ENCODE measurements at regions not wholly inside any gene's neighbourhood (a gene's known extent, or its start where the extent isn't known, plus 50 kb on each side); places are given as distances from the start of the nearest gene placed in this dataset.

- H3K56ac ChIP-seq (ENCODE audit: low read length), result no peak overlapping the region
- no peaks in the 10 kb centered on the region for H3K79me1 ChIP-seq (ENCODE audit: low read length)
- no peaks in the 10 kb centered on the region for H3K4me1 ChIP-seq (ENCODE audit: control insufficient read depth, low read depth, low read length)
- no peaks in the 10 kb centered on the region for H3K36me3 ChIP-seq (ENCODE audit: control insufficient read depth, insufficient read depth, low read length)
- no peak overlapping the region for H2BK120ac ChIP-seq (ENCODE audit: low read depth, low read length)
- H3K4ac ChIP-seq (ENCODE audit: low read depth, low read length), result no peak overlapping the region
- H3K9ac ChIP-seq (ENCODE audit: low read length), result no peak overlapping the region
- no peak overlapping the region for H3K4me2 ChIP-seq (ENCODE audit: low read length)
- H3K23ac ChIP-seq (ENCODE audit: low read length), result no peak overlapping the region
- no peak overlapping the region for H3K4me3 ChIP-seq (ENCODE audit: low read length)
- H2AK5ac ChIP-seq (ENCODE audit: low read length), result no peak overlapping the region
- no peaks in the 10 kb centered on the region for H3K27me3 ChIP-seq (ENCODE audit: insufficient read depth, low read length, poor library complexity)
- WGBS (ENCODE audit: extremely low coverage, insufficient coverage, low lambda C conversion rate), result no CpG with 5 or more reads among the region's 22 CpGs
- H3K18ac ChIP-seq (ENCODE audit: low read length), result no peak overlapping the region
- no peak overlapping the region for H2BK5ac ChIP-seq (ENCODE audit: low read length)
- H4K5ac ChIP-seq (ENCODE audit: low read length), result no peak overlapping the region
- H3K27ac ChIP-seq (ENCODE audit: low read depth, low read length), result no peak overlapping the region
- H2BK15ac ChIP-seq (replicated peaks; ENCODE audit: low read depth), result no peak overlapping the region
- no peak overlapping the region for H4K8ac ChIP-seq (ENCODE audit: low read depth, low read length)
- no peak for DNase-seq
- H3K79me2 ChIP-seq (ENCODE audit: control insufficient read depth, insufficient read depth, low read length), result no peaks in the 10 kb centered on the region
Observed at GRCh38 chr2:3131636-3132326, 245.8 kb downstream of the EIPR1 start.

DNA sequence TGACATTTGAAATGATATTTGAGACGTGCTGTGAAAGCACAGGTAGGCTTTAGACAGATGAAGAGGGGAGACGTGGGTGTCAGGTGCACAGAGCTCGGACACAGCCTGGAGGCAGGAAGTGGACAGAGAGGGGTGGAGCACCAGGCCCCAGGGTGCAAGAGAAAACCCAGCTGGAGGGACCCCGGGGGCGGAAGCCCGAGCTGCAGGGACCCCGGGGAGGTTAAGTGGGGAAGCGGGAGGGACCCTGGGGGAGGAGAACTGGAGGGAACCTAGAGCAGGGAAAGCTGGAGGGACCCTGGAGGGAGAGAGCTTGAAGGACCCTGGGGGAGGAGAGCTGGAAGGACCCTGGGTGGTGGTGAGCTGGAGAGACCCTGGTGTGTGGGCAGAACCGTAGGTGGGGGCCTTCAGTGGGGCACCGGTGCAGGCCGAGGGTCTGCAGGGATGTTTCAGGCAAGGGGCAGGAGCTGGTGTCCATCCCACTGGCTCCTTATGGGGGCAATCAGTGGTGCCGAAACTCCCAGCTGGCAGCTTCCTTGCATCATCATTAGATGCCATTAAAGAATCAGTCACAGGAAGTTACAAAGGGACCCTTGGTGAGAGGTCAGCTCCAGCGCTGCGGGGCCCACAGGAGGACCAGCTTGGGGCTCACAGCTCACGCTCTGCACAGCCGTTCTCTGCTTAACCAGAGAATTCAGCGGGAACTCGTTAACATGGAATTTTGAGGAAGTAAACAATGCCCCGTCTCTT, 246.6 kb downstream of the EIPR1 start:
- H2BK15ac ChIP-seq (replicated peaks; ENCODE audit: low read depth), result no peak overlapping the region
- no peak overlapping the region for H3K56ac ChIP-seq (ENCODE audit: low read length)
- no peak overlapping the region for H2BK120ac ChIP-seq (ENCODE audit: low read depth, low read length)
- H3K23ac ChIP-seq (ENCODE audit: low read length), result no peak overlapping the region
- H3K27ac ChIP-seq (ENCODE audit: low read depth, low read length), result no peak overlapping the region
- H2AK5ac ChIP-seq (ENCODE audit: low read length), result no peak overlapping the region
- no peak overlapping the region for H3K4me3 ChIP-seq (ENCODE audit: low read length)
- no peak overlapping the region for H2BK5ac ChIP-seq (ENCODE audit: low read length)
- no peak overlapping the region for H3K4me2 ChIP-seq (ENCODE audit: low read length)
- H3K4me1 ChIP-seq (ENCODE audit: control insufficient read depth, low read depth, low read length), result no peaks in the 10 kb centered on the region
- DNase-seq, result peak; percentile 11
- no peak overlapping the region for H3K9ac ChIP-seq (ENCODE audit: low read length)
- H3K27me3 ChIP-seq (ENCODE audit: insufficient read depth, low read length, poor library complexity), result no peaks in the 10 kb centered on the region
- no peak overlapping the region for H4K8ac ChIP-seq (ENCODE audit: low read depth, low read length)
- no peaks in the 10 kb centered on the region for H3K79me1 ChIP-seq (ENCODE audit: low read length)
- H3K79me2 ChIP-seq (ENCODE audit: control insufficient read depth, insufficient read depth, low read length), result no peaks in the 10 kb centered on the region
- no CpG with 5 or more reads among the region's 19 CpGs for WGBS (ENCODE audit: extremely low coverage, insufficient coverage, low lambda C conversion rate)
- no peak overlapping the region for H3K18ac ChIP-seq (ENCODE audit: low read length)
- no peak overlapping the region for H3K4ac ChIP-seq (ENCODE audit: low read depth, low read length)
- no peaks in the 10 kb centered on the region for H3K36me3 ChIP-seq (ENCODE audit: control insufficient read depth, insufficient read depth, low read length)
- H4K5ac ChIP-seq (ENCODE audit: low read length), result no peak overlapping the region

GRCh38 chr2:3130444-3130843, 247.2 kb downstream of the EIPR1 start:
- Histone ChIP-seq H2BK15ac (replicated peaks; ENCODE audit: low read depth) (no peak overlapping the region), H3K27ac (ENCODE audit: low read depth, low read length) (no peak overlapping the region), H2BK120ac (ENCODE audit: low read depth, low read length) (no peak overlapping the region), H3K4me2 (ENCODE audit: low read length) (no peak overlapping the region), H2BK5ac (ENCODE audit: low read length) (no peak overlapping the region), H3K56ac (ENCODE audit: low read length) (no peak overlapping the region), H3K79me1 (ENCODE audit: low read length) (no peaks in the 10 kb centered on the region), H3K4ac (ENCODE audit: low read depth, low read length) (no peak overlapping the region), H4K5ac (ENCODE audit: low read length) (no peak overlapping the region), H3K9ac (ENCODE audit: low read length) (no peak overlapping the region), H4K8ac (ENCODE audit: low read depth, low read length) (no peak overlapping the region), H3K36me3 (ENCODE audit: control insufficient read depth, insufficient read depth, low read length) (no peaks in the 10 kb centered on the region), H3K79me2 (ENCODE audit: control insufficient read depth, insufficient read depth, low read length) (no peaks in the 10 kb centered on the region), H2AK5ac (ENCODE audit: low read length) (no peak overlapping the region), H3K4me1 (ENCODE audit: control insufficient read depth, low read depth, low read length) (no peaks in the 10 kb centered on the region), H3K18ac (ENCODE audit: low read length) (no peak overlapping the region), H3K4me3 (ENCODE audit: low read length) (no peak overlapping the region), H3K27me3 (ENCODE audit: insufficient read depth, low read length, poor library complexity) (no peaks in the 10 kb centered on the region), H3K23ac (ENCODE audit: low read length) (no peak overlapping the region)
- WGBS (ENCODE audit: extremely low coverage, insufficient coverage, low lambda C conversion rate), result no CpG with 5 or more reads among the region's 4 CpGs
- no peak for DNase-seq

- no CpG with 5 or more reads among the region's 6 CpGs for WGBS (ENCODE audit: extremely low coverage, insufficient coverage, low lambda C conversion rate)
- Histone ChIP-seq H3K23ac (ENCODE audit: low read length) (no peak overlapping the region), H2BK15ac (replicated peaks; ENCODE audit: low read depth) (no peak overlapping the region), H3K56ac (ENCODE audit: low read length) (no peak overlapping the region), H3K79me2 (ENCODE audit: control insufficient read depth, insufficient read depth, low read length) (no peaks in the 10 kb centered on the region), H4K5ac (ENCODE audit: low read length) (no peak overlapping the region), H3K4me3 (ENCODE audit: low read length) (no peak overlapping the region), H3K9ac (ENCODE audit: low read length) (no peak overlapping the region), H3K27ac (ENCODE audit: low read depth, low read length) (no peak overlapping the region), H3K4me2 (ENCODE audit: low read length) (no peak overlapping the region), H4K8ac (ENCODE audit: low read depth, low read length) (no peak overlapping the region), H3K79me1 (ENCODE audit: low read length) (no peaks in the 10 kb centered on the region), H2AK5ac (ENCODE audit: low read length) (no peak overlapping the region), H2BK120ac (ENCODE audit: low read depth, low read length) (no peak overlapping the region), H3K4ac (ENCODE audit: low read depth, low read length) (no peak overlapping the region), H3K18ac (ENCODE audit: low read length) (no peak overlapping the region), H3K4me1 (ENCODE audit: control insufficient read depth, low read depth, low read length) (no peaks in the 10 kb centered on the region), H3K27me3 (ENCODE audit: insufficient read depth, low read length, poor library complexity) (no peaks in the 10 kb centered on the region), H2BK5ac (ENCODE audit: low read length) (no peak overlapping the region), H3K36me3 (ENCODE audit: control insufficient read depth, insufficient read depth, low read length) (no peaks in the 10 kb centered on the region)
- no peak for DNase-seq
Observed at GRCh38 chr2:3129867-3130266, 247.8 kb downstream of the EIPR1 start.

GRCh38 chr2:3128786-3129185, 248.8 kb downstream of the EIPR1 start:
- Histone ChIP-seq H3K79me2 (ENCODE audit: control insufficient read depth, insufficient read depth, low read length) (no peaks in the 10 kb centered on the region), H3K9ac (ENCODE audit: low read length) (no peak overlapping the region), H3K36me3 (ENCODE audit: control insufficient read depth, insufficient read depth, low read length) (no peaks in the 10 kb centered on the region), H3K27me3 (ENCODE audit: insufficient read depth, low read length, poor library complexity) (no peaks in the 10 kb centered on the region), H3K27ac (ENCODE audit: low read depth, low read length) (no peak overlapping the region), H3K79me1 (ENCODE audit: low read length) (no peaks in the 10 kb centered on the region), H2BK15ac (replicated peaks; ENCODE audit: low read depth) (no peak overlapping the region), H2BK5ac (ENCODE audit: low read length) (no peak overlapping the region), H4K5ac (ENCODE audit: low read length) (no peak overlapping the region), H3K18ac (ENCODE audit: low read length) (no peak overlapping the region), H3K4me2 (ENCODE audit: low read length) (no peak overlapping the region), H4K8ac (ENCODE audit: low read depth, low read length) (no peak overlapping the region), H3K4ac (ENCODE audit: low read depth, low read length) (no peak overlapping the region), H3K4me1 (ENCODE audit: control insufficient read depth, low read depth, low read length) (no peaks in the 10 kb centered on the region), H2BK120ac (ENCODE audit: low read depth, low read length) (no peak overlapping the region), H3K23ac (ENCODE audit: low read length) (no peak overlapping the region), H3K4me3 (ENCODE audit: low read length) (no peak overlapping the region), H2AK5ac (ENCODE audit: low read length) (no peak overlapping the region), H3K56ac (ENCODE audit: low read length) (no peak overlapping the region)
- DNase-seq, result no peak
- WGBS (ENCODE audit: extremely low coverage, insufficient coverage, low lambda C conversion rate), result no CpG with 5 or more reads among the region's 7 CpGs

Data from mesendoderm (in vitro differentiated cells).